ENCODE measurements at regions not wholly inside any gene's neighbourhood (a gene's known extent, or its start where the extent isn't known, plus 50 kb on each side); places are given as distances from the start of the nearest gene placed in this dataset.

GRCh38 chr11:25198704-25199103 lies 701.9 kb downstream of the LUZP2 start:
- DNase-seq (no peak), ATAC-seq (ENCODE audit: low FRiP score in 2 of 2) (no peak)
- TF ChIP-seq CTCF (IDR thresholded peaks at IDR 0.05): no peak
- TF ChIP-seq EP300 (IDR thresholded peaks at IDR 0.05): no peak
- no peak for TF ChIP-seq POLR2A (IDR thresholded peaks at IDR 0.05)
- TF ChIP-seq POLR2AphosphoS5 (IDR thresholded peaks at IDR 0.05): no peak
- Histone ChIP-seq H3K9me3 (no peaks in the 10 kb centered on the region), H3K27ac (no peak overlapping the region), H3K36me3 (no peaks in the 10 kb centered on the region), H3K4me3 (no peak overlapping the region), H3K4me1 (no peaks in the 10 kb centered on the region), H3K27me3 (no peaks in the 10 kb centered on the region)
- WGBS, 2 donors: 86 to 91% methylated on average over 2 of the region's 2 CpGs

GRCh38 chr11:25200925-25201324 lies 704.1 kb downstream of the LUZP2 start:
- Histone ChIP-seq H3K4me3 (no peak overlapping the region), H3K27me3 (no peaks in the 10 kb centered on the region), H3K4me1 (no peaks in the 10 kb centered on the region), H3K27ac (no peak overlapping the region), H3K36me3 (no peaks in the 10 kb centered on the region), H3K9me3 (no peaks in the 10 kb centered on the region)
- no peak for TF ChIP-seq POLR2A (IDR thresholded peaks at IDR 0.05)
- WGBS, 2 donors: 61 to 89% methylated on average over 1 of the region's 1 CpG
- DNase-seq (no peak), ATAC-seq (ENCODE audit: low FRiP score in 2 of 2) (no peak)

GRCh38 chr11:25206762-25207161 lies 709.9 kb downstream of the LUZP2 start:
- Histone ChIP-seq H3K9me3 (peaks cover 0 to 5% (median 2%) of the 10 kb centered on the region in 4 donors), H3K27ac (no peak overlapping the region), H3K27me3 (no peaks in the 10 kb centered on the region), H3K4me3 (no peak overlapping the region), H3K4me1 (no peaks in the 10 kb centered on the region), H3K36me3 (no peaks in the 10 kb centered on the region)
- no peak for TF ChIP-seq EP300 (IDR thresholded peaks at IDR 0.05)
- no peak for TF ChIP-seq POLR2A (IDR thresholded peaks at IDR 0.05)
- WGBS, 2 donors: 69 to 91% methylated on average over 1 of the region's 1 CpG
- no peak for ATAC-seq (ENCODE audit: low FRiP score in 2 of 2)
- no peak for DNase-seq

- H3K27me3 ChIP-seq: no peaks in the 10 kb centered on the region
- WGBS, 2 donors: 88 to 97% methylated on average over 3 of the region's 3 CpGs
- no peak for DNase-seq
- no peak overlapping the region for H3K4me3 ChIP-seq
- no peak for ATAC-seq (ENCODE audit: low FRiP score in 2 of 2)
- H3K4me1 ChIP-seq: no peaks in the 10 kb centered on the region
- TF ChIP-seq EP300 (IDR thresholded peaks at IDR 0.05): no peak
- TF ChIP-seq POLR2A (IDR thresholded peaks at IDR 0.05): no peak
- no peak for TF ChIP-seq POLR2AphosphoS5 (IDR thresholded peaks at IDR 0.05)
- TF ChIP-seq CTCF (IDR thresholded peaks at IDR 0.05): no peak
- no peak overlapping the region for H3K27ac ChIP-seq
- no peaks in the 10 kb centered on the region for H3K36me3 ChIP-seq
- peaks cover 0 to 4% (median 0%) of the 10 kb centered on the region in 4 donors for H3K9me3 ChIP-seq
These were observed 714.9 kb downstream of the LUZP2 start for GRCh38 chr11:25211635-25212254.

GRCh38 chr11:25214535-25215176 lies 717.8 kb downstream of the LUZP2 start:
- H3K9me3 ChIP-seq: no peaks in the 10 kb centered on the region
- H3K4me3 ChIP-seq: no peak overlapping the region
- no peaks in the 10 kb centered on the region for H3K27me3 ChIP-seq
- H3K27ac ChIP-seq: no peak overlapping the region
- no peak for TF ChIP-seq POLR2A (IDR thresholded peaks at IDR 0.05)
- TF ChIP-seq POLR2AphosphoS5 (IDR thresholded peaks at IDR 0.05): no peak
- TF ChIP-seq EP300 (IDR thresholded peaks at IDR 0.05): no peak
- TF ChIP-seq CTCF (IDR thresholded peaks at IDR 0.05): no peak
- no peaks in the 10 kb centered on the region for H3K4me1 ChIP-seq
- no peak for DNase-seq
- ATAC-seq (ENCODE audit: low FRiP score in 2 of 2): no peak
- WGBS, 2 donors: 88 to 89% methylated on average over 2 of the region's 2 CpGs
- no peaks in the 10 kb centered on the region for H3K36me3 ChIP-seq

GRCh38 chr11:25218036-25218435 lies 721.2 kb downstream of the LUZP2 start:
- no peaks in the 10 kb centered on the region for H3K9me3 ChIP-seq
- no peak for TF ChIP-seq CTCF (IDR thresholded peaks at IDR 0.05)
- TF ChIP-seq POLR2AphosphoS5 (IDR thresholded peaks at IDR 0.05): no peak
- TF ChIP-seq EP300 (IDR thresholded peaks at IDR 0.05): no peak
- no peak for TF ChIP-seq POLR2A (IDR thresholded peaks at IDR 0.05)
- no peaks in the 10 kb centered on the region for H3K36me3 ChIP-seq
- H3K4me1 ChIP-seq: no peaks in the 10 kb centered on the region
- ATAC-seq (ENCODE audit: low FRiP score in 2 of 2) (no peak), DNase-seq (no peak)
- no peak overlapping the region for H3K4me3 ChIP-seq
- 43 to 51% methylated on average over 1 of the region's 1 CpG for WGBS, 2 donors
- no peak overlapping the region for H3K27ac ChIP-seq
- H3K27me3 ChIP-seq: no peaks in the 10 kb centered on the region

Measured in upper lobe of left lung (tissue), 6 donors.